ENCODE measurements at regions not wholly inside any gene's neighbourhood (a gene's known extent, or its start where the extent isn't known, plus 50 kb on each side); places are given as distances from the start of the nearest gene placed in this dataset.

DNA sequence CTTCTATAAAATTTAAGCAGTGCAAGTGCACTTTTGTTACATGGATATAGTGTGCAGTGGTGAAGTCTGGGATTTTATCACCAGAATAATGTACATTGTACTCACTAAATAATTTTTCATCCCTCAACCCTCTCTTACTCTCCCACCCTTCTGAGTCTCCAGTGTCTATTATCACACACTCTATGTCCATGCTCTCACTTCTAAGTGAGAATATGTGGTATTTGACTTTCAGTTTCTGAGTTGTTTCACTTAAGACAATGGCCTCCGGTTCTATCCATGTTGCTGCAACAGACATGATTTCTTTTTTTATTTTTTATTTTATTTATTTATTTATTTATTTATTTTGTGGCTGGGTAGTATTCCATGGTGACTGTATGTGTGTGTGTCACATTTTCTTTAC, 855.9 kb upstream of the PHF14 start:
- TF ChIP-seq, protein P1, sequence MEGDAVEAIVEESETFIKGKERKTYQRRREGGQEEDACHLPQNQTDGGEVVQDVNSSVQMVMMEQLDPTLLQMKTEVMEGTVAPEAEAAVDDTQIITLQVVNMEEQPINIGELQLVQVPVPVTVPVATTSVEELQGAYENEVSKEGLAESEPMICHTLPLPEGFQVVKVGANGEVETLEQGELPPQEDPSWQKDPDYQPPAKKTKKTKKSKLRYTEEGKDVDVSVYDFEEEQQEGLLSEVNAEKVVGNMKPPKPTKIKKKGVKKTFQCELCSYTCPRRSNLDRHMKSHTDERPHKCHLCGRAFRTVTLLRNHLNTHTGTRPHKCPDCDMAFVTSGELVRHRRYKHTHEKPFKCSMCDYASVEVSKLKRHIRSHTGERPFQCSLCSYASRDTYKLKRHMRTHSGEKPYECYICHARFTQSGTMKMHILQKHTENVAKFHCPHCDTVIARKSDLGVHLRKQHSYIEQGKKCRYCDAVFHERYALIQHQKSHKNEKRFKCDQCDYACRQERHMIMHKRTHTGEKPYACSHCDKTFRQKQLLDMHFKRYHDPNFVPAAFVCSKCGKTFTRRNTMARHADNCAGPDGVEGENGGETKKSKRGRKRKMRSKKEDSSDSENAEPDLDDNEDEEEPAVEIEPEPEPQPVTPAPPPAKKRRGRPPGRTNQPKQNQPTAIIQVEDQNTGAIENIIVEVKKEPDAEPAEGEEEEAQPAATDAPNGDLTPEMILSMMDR (IDR thresholded peaks at IDR 0.05; ENCODE audit: low read depth, low read length), result no peak
- DNase-seq (ENCODE audit: extremely low read depth, low read depth), result no peak

DNA sequence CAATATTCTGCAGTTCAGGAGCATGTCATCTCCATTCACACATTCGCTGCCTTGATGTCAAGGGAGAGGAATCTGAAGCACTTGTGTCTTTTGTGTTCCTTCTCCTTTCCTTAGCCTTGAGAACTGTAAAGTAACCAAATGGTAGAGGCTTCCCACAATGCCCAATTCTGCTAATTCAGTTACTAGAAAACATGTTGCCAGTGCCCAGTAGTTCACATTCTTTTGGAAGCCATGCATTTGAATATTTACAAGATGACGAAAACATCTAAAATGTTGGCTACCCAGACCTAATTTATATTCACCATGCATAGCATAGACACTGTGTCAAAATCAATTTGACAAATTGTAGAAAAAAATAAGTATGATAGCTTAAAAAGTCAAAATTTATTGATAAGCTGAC, 852.7 kb upstream of the PHF14 start:
- TF ChIP-seq, protein P1 (IDR thresholded peaks at IDR 0.05; ENCODE audit: low read depth, low read length), result no peak
- DNase-seq (ENCODE audit: extremely low read depth, low read depth), result no peak

DNA sequence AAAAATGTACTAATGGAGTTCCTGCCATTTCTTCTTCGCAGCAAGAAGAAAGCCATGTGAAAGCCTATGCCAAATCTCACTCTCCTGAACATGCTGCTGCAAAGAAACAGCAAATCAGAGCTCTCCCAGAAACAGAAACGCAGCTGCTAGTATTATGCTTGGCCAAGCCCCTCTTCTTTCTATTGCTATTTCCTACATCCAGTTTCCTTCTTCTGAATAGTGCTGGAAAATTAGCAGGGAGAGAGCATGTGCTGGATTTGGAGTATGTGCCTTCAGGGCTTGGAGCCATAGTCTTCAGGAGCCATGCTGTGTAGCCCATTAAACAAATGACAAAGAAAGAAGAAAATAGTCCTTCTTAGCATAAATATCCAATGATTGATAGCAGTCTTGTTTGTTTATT, 852.0 kb upstream of the PHF14 start:
- DNase-seq (ENCODE audit: extremely low read depth, low read depth), result no peak
- TF ChIP-seq, protein P1 (IDR thresholded peaks at IDR 0.05; ENCODE audit: low read depth, low read length), result no peak

DNA sequence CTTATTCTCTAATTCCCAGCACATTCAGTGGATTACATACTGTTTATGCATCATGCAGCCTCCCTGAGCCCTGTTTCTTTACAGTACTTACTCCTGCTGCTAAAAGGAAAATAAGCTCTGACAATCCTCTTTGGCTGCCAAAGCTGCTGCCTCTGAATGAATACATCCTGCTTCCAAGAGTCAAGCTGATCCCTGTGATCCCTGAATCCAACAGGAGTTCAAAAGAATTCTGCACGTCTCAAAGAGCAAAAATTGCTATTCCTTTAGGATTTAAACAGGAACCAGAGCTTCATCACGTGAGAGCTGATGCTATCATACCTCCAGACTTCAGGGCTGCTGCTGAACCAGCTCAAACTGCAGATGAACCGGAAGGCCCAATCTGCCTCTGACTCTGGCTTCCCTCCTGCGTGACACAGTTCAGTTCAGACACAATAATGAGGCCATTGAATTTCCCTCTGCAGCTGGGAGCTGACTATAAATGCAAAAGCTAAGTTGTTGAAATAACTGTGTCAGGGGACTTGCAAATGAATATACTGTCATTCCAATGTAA, 851.0 kb upstream of the PHF14 start:
- DNase-seq (ENCODE audit: extremely low read depth, low read depth), result no peak
- TF ChIP-seq, protein P1 (IDR thresholded peaks at IDR 0.05; ENCODE audit: low read depth, low read length), result no peak

DNA sequence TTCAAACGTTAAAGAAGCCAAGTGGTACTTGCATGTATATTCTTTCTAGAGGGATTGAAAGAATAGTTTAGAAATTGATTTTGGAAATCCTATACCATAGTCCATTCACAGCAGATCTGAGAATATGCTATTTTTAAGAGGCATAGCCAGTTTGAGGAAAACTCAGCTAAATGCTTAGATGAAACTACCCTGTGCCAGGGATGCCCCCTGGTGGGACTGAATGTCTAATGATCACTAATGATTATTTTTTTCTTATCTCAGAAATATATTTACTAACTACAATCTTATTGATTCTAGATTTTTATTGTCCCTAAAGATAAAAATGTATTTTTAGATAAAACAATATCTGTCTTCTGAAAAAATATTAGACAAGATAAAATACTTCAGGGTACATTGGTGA, 844.9 kb upstream of the PHF14 start:
- TF ChIP-seq, protein P1 (IDR thresholded peaks at IDR 0.05; ENCODE audit: low read depth, low read length), result no peak
- no peak for DNase-seq (ENCODE audit: extremely low read depth, low read depth)

DNA sequence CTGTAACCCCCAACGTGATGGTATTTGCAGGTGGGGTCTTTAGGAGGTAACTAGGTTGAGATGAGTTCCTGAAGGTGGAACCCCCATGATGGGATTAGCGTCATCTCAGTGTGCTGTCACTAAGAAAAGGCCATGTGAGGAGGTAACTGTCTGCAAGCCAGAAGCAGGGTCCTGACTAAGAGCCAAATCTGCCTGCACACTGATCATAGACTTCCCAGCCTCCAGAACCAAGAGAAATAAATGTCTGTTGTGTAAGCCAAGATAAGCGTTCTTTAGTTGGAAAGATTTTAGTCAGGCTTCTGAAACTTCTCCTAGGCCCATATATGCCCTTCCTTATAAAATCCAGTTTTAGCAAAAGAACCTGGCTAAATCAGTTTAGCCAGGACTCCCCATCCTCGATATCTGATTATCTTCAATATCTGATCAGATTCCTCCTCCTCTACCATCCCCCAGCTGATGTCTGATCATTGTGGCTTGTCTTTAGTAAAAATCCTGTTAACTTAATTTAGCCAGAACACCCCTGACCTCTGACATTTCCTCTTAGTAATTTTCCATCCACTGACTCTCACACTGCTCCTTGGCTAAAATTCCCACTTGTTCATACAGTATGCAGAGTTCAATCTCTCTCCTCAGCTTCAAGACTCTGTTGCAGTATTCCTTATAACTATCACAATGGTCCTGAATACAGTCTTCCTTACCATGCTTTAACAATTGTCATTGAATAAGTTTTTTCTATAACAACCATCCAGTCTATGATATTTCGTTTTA, 835.4 kb upstream of the PHF14 start:
- DNase-seq (ENCODE audit: extremely low read depth, low read depth), result no peak
- TF ChIP-seq, protein P1 (IDR thresholded peaks at IDR 0.05; ENCODE audit: low read depth, low read length), result no peak

DNA sequence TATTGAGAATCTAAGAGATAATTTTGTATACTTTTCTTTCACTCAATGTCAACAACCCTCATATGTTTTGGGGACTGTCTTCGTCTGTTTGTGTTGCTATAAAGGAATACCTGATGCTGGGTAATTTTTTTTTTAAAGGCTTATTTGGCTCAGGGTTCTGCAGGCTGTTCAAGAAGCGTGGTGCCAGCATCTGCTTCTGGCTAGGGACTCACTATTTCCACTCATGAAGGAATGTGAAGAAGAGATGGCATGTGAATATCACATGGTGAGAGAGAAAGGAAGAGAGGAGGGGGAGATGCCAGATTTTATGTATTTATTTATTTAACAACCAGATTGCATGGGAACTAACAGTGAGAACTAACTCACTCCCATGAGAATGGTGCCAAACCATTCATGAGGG, 827.4 kb upstream of the PHF14 start:
- TF ChIP-seq, protein P1 (IDR thresholded peaks at IDR 0.05; ENCODE audit: low read depth, low read length), result no peak
- DNase-seq (ENCODE audit: extremely low read depth, low read depth), result no peak
